IPS DF 6.9 (cell line): ENCODE measurements at regions not wholly inside any gene's neighbourhood (a gene's known extent, or its start where the extent isn't known, plus 50 kb on each side); places are given as distances from the start of the nearest gene placed in this dataset.

Source experiments
- DNase-seq: peaks from one replicate; pipeline ENCODE4 v3.0.0-alpha.2; 2013; ENCODE audit warnings: low read depth, low spot score
- H3K27ac ChIP-seq: one replicate; pipeline ENCODE4 v1.5.1; 2013; ENCODE audit warnings: low read length, control low read depth
- H3K27me3 ChIP-seq: 2 replicates; pipeline ENCODE4 v1.6.1; 2013; ENCODE audit warnings: mild to moderate bottlenecking, low read length; ENCODE audit not compliant: control insufficient read depth, insufficient read depth
- H3K36me3 ChIP-seq: 2 replicates; pipeline ENCODE4 v1.6.1; 2013; ENCODE audit warnings: low read length; ENCODE audit not compliant: control insufficient read depth, insufficient read depth
- H3K4me1 ChIP-seq: 2 replicates; pipeline ENCODE4 v1.6.1; 2013; ENCODE audit warnings: low read length; ENCODE audit not compliant: control insufficient read depth, insufficient read depth
- H3K4me3 ChIP-seq: 2 replicates; pipeline ENCODE4 v1.5.1; 2013; ENCODE audit warnings: mild to moderate bottlenecking, low read length
- H3K9me3 ChIP-seq: 2 replicates; pipeline ENCODE4 v1.6.1; 2013; ENCODE audit warnings: low read length, inconsistent platforms; ENCODE audit not compliant: control insufficient read depth, insufficient read depth
- WGBS: extraction: QIAGEN DNeasy Blood & Tissue Kit; methylation state at CpG from one replicate; pipeline ENCODE4 v1.1.7; 2013; ENCODE audit warnings: mixed read lengths, missing lambda C conversion rate; ENCODE audit not compliant: insufficient read length, insufficient coverage; 5-methylcytosine and 5-hydroxymethylcytosine counted together

DNA sequence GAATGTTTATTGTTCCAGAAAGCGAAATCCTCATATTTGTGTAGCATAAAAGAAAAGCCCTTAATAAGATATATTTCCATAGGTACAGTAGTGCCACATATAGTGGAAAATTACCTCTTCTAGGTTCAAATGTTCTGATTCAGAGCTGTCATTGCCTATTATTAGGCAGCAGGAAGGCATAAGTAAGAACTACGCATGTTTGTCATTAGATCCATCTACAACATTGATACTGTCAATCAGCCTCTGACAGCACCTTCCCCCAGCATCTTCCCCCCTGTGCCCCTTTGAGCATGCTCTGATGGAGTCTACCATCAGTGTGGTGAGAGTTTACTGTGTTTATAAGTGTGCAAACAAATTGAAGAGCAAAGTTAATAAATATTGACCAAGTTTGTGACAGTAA is 816.1 kb downstream of the TLE4 start:
- Histone ChIP-seq H3K4me3 (no peak overlapping the region), H3K27ac (no peak overlapping the region), H3K4me1 (no peaks in the 10 kb centered on the region), H3K36me3 (no peaks in the 10 kb centered on the region), H3K27me3 (no peaks in the 10 kb centered on the region), H3K9me3 (no peaks in the 10 kb centered on the region)
- WGBS = no CpG with 5 or more reads among the region's 2 CpGs
- DNase-seq = no peak

DNA sequence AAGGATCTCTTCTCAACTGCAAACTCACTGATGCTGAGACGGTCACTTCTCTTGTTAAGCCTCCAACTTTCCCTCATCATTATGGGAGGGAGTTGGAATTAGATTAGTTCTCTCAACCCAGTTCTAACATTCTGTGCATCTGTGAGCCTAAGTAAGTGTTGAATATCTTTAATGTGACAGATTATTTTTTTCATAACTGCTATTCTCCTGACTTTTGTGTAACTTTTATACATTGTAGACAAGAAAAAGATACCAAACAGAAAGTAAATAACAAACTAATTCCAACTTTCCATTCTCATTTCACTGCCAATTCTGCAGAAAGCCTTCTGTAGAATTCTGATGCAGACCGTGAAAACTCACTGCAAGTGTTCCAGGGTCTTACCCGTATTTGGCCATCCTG is 813.5 kb downstream of the TLE4 start:
- DNase-seq = no peak
- H3K27me3 ChIP-seq = no peaks in the 10 kb centered on the region
- no peak overlapping the region for H3K27ac ChIP-seq
- H3K4me1 ChIP-seq = no peaks in the 10 kb centered on the region
- H3K36me3 ChIP-seq = no peaks in the 10 kb centered on the region
- no CpG with 5 or more reads among the region's 3 CpGs for WGBS
- no peaks in the 10 kb centered on the region for H3K9me3 ChIP-seq
- no peak overlapping the region for H3K4me3 ChIP-seq

DNA sequence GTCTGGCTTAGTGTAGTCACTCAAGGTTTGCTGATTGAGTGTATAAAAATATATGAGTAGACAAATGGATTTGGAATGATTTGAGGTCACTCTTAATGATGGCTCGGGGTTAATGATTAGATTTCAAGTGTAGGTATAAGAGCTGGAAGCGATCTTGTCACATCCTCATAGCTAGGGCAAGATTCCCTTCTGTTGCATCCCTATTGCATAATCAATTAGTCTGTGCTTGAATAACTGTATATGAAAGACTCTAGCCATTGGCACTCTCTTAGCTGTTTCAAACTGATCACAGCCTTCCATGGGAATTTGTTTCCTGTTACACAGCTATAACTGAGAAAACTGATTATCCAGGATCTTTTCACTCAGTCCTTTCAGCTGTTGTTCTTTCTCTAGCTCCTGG is 811.6 kb downstream of the TLE4 start:
- Histone ChIP-seq H3K9me3 (no peaks in the 10 kb centered on the region), H3K4me3 (no peak overlapping the region), H3K27ac (no peak overlapping the region), H3K4me1 (no peaks in the 10 kb centered on the region), H3K36me3 (no peaks in the 10 kb centered on the region), H3K27me3 (no peaks in the 10 kb centered on the region)
- no CpG with 5 or more reads among the region's 2 CpGs for WGBS
- no peak for DNase-seq

DNA sequence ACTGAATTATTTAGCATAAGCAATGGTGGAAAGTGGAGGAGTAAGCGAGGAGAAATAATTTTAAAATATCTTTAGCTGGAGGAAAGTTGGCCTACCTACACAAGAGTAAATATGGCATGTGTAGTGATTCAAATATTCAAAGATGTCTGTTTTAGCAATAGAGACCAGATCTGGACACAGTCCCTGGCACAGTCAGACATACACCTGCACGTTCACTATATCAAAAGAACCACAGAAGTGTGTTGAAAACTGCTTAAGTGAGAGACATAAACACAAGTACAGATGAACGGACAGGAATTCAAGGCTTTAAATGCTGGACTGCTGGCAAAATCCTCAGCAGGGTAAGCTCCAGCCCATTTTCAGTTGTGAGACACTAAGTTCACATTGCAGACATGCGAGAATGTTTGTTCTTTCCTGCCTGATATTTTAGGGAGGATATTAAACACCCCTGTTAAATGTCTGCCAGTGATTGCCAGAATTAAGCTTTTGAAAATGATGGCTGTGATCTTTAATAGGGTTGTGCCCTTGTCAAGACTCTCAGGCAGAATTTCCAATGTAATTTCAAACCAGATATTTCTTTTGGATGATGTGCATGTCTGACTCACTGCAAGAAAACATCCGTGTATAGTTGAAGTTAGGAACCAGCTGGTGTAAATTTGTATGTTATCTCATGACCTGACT is 810.6 kb downstream of the TLE4 start:
- Histone ChIP-seq H3K36me3 (no peaks in the 10 kb centered on the region), H3K4me1 (no peaks in the 10 kb centered on the region), H3K4me3 (no peak overlapping the region), H3K27me3 (no peaks in the 10 kb centered on the region), H3K27ac (no peak overlapping the region), H3K9me3 (no peaks in the 10 kb centered on the region)
- 100% methylated on average over 1 of the region's 5 CpGs for WGBS
- no peak for DNase-seq

DNA sequence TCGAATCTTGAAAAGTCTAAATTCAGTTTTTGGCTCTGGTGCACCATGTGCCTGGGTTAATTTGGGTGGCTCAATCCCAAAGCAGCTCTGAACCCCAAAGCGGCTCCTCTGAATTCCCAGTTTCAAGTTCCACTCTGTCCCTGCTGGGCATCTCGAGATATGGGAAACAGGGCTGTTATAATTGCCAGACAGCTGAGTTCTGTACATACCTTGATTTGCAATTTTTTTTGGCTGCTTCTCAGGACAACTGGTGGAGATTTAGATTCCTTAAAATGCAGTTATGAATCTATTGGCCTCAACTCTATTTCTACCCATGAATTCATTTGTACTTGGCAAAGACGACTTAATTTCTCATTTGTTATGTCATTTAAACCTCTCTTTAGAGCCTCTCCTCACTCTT is 808.5 kb downstream of the TLE4 start:
- no CpG with 5 or more reads among the region's 4 CpGs for WGBS
- Histone ChIP-seq H3K9me3 (no peaks in the 10 kb centered on the region), H3K4me1 (no peaks in the 10 kb centered on the region), H3K27me3 (no peaks in the 10 kb centered on the region), H3K36me3 (no peaks in the 10 kb centered on the region), H3K4me3 (no peak overlapping the region), H3K27ac (no peak overlapping the region)
- no peak for DNase-seq

DNA sequence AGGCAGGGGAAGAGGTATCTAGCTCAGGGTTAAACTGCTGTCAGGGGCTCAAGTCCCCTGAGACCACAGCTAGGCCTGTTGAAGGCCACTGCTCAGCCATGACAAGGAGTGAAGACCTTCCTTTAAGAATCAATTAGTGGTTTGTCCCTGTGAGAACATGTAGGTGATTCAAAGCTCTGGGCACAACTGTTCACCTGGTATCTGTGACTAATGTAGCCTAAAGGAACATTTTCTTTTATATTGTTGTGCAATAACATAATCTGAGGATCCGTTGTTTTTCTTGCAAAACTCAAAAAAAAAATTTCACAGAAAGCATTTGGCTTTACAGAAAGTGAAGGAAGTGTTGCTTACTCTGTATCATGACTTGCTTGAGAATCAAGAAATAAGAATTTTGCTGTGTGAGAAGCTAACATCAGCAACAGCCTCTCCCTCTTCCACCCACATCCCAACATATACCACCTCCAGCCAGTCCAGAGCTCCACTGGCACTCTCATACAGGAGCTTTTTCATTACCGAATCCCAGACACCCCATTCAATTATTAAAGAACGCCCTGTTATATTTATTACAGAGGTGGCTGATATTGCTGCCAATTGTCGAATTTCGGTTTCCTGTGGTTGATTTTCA is 807.0 kb downstream of the TLE4 start:
- no peaks in the 10 kb centered on the region for H3K27me3 ChIP-seq

DNA sequence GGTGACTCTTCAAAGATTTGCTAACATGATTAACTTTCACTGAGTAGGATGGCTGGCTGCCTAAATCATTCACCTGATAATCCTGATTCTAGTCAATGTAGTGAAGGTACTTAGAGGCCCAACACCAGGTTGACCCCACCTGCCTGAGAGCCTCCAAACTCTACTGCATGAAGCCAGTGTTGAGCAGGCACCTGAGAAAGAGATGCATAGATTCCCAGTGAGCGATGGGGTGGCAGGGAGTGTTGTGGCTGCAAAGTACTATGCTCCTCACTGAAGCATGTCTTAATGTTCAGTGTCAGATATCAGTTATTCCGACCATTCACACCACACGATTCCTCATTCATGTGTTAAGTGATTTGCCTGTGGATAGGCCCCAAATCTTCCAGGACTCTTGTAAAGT is 804.4 kb downstream of the TLE4 start:
- Histone ChIP-seq H3K4me3 (no peak overlapping the region), H3K9me3 (no peaks in the 10 kb centered on the region), H3K36me3 (no peaks in the 10 kb centered on the region), H3K27me3 (no peaks in the 10 kb centered on the region), H3K4me1 (no peaks in the 10 kb centered on the region), H3K27ac (no peak overlapping the region)
- DNase-seq = no peak
- no CpG with 5 or more reads among the region's 3 CpGs for WGBS

More for the DNA sequence above, 807.0 kb downstream of the TLE4 start:
- Histone ChIP-seq H3K36me3 (no peaks in the 10 kb centered on the region), H3K9me3 (no peaks in the 10 kb centered on the region), H3K4me3 (no peak overlapping the region), H3K27ac (no peak overlapping the region), H3K4me1 (no peaks in the 10 kb centered on the region)
- DNase-seq = no peak
- no CpG with 5 or more reads among the region's 5 CpGs for WGBS

DNA sequence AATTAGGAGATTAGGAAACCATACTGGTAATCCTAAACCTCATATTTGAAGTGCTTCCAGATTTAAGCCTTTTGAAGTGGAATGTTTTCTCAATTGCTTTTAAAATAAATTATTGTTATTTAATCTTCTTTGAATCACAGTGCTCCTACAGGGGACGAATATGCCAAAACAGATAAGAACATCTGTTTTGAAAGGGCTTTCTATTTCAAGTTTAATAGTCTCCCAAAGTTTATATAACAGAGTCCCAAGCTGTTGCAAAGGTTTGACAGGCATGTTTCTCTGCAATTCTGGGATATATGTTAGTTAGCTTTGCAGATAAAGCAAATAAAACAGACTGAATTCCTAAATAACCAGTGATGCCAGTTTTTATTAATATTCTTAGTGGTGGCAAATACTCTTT is 803.7 kb downstream of the TLE4 start:
- Histone ChIP-seq H3K9me3 (no peaks in the 10 kb centered on the region), H3K27me3 (no peaks in the 10 kb centered on the region), H3K4me1 (no peaks in the 10 kb centered on the region), H3K4me3 (no peak overlapping the region), H3K27ac (no peak overlapping the region), H3K36me3 (no peaks in the 10 kb centered on the region)
- DNase-seq = no peak
- no CpG with 5 or more reads among the region's 1 CpG for WGBS

DNA sequence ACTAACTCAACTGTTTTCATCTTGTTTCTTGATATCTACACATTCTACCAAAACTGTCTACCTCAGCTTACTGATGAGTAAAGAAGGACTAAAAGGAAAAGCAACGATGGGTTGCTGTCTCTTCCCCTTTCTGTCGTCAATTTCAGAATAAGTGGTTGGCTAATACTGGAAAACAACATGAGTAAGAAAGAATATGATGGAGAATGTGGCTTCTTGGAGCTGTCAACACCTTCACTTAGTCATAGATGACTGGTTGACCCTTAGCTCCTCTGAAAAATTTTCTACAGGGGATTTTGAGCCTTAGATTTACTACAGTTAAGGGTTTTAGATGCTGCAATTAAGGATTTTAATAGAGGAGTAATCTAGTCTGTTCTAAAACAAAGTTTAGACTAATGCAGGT is 797.9 kb downstream of the TLE4 start:
- Histone ChIP-seq H3K4me3 (no peak overlapping the region), H3K36me3 (no peaks in the 10 kb centered on the region), H3K9me3 (no peaks in the 10 kb centered on the region), H3K27me3 (no peaks in the 10 kb centered on the region), H3K4me1 (no peaks in the 10 kb centered on the region), H3K27ac (no peak overlapping the region)
- WGBS = no CpG with 5 or more reads among the region's 2 CpGs
- DNase-seq = no peak

DNA sequence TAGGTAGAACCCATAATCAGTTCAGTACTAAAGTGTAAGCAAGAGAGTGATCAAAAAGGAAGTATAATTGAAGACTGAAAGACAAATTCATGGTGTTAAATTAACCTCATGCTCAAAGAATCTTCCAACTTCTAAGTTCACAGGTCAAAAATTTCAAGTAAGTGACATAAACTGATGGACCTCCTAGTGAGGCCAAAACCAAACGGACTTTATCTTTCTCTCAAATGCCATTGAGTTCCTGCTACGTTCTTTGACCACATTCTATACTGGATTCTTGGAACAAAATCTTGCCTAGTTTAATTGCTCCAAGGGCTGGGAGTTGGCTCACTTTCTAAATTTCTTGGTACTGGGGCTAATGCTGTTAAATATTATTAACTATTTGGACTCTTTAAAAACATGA is 794.9 kb downstream of the TLE4 start:
- Histone ChIP-seq H3K9me3 (no peaks in the 10 kb centered on the region), H3K27me3 (no peaks in the 10 kb centered on the region), H3K4me1 (no peaks in the 10 kb centered on the region), H3K36me3 (no peaks in the 10 kb centered on the region), H3K27ac (no peak overlapping the region), H3K4me3 (no peak overlapping the region)
- DNase-seq = no peak
- no CpG with 5 or more reads among the region's 2 CpGs for WGBS
